HG02938 (cell line): ENCODE measurements at regions not wholly inside any gene's neighbourhood (a gene's known extent, or its start where the extent isn't known, plus 50 kb on each side); places are given as distances from the start of the nearest gene placed in this dataset.

ENCODE experiments used
- ATAC-seq: cut with Tn5 transposase; IDR thresholded peaks from one replicate; pipeline ENCODE4 v1.9.1; 2021; ENCODE audit warnings: mild to moderate bottlenecking, moderate library complexity; ENCODE audit not compliant: unreplicated experiment

DNA sequence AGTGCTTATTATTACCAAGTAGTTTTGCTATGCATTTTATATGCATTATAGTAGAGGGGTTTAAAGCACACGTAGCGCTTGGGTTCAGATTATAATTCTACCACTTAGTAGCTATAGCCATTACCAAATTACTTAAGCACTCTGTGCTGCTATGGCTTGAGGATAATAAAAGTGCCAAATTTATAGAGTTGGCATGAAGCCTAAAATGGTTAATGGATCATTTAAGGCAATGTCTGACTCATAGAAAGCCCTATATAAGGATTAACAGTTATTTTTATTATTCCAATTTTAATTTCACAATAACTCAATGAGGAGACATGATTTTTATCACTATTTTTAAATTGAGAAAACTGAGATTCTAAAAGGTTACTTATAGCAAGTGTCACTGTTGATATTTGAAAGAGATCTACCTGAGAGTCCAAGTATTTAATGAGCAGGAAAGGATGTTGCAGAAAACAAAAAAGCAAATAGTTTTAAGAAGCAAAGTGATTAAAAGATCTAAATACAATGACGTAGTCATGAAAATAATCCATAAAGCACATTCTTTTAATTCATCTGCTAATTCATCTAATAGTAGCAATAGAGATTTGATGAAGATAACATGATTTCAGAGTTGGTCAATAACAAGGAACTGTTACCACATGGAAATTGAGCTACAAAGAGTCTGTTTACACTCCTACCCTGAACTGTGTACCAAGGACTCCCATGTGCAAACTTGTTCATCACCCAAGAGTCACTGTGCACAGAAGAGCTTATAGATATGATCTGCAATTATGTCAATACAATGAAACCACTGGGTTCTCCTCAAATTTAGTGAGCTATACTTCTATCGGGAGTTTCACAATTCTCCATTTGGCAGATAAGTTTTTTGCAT lies 78.8 kb upstream of the DTNA start:
- no peak for ATAC-seq

- ATAC-seq: no peak
Measured at GRCh38 chr18:34632321-34632720, 77.8 kb upstream of the DTNA start.

DNA sequence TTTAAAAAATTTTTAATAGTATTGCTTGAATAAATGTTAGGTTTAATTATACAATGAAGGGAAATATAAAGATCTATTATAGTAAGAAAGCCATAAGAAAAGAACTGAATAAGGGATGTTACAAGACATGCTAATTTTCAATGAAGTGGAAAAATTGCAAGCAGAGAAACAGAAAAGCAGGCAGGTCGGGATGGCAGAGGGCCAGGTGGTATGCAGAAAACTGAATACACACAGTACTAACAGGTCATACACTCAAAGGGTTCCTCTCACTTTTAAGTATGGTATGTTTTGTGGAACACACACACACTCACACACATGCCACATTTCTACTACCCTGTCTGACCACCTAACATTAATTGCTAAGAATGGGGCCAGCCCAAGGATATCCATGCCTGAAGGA lies 76.7 kb upstream of the DTNA start:
- ATAC-seq: no peak

- no peak for ATAC-seq
Measured at GRCh38 chr18:34637094-34637801, 72.8 kb upstream of the DTNA start.

DNA sequence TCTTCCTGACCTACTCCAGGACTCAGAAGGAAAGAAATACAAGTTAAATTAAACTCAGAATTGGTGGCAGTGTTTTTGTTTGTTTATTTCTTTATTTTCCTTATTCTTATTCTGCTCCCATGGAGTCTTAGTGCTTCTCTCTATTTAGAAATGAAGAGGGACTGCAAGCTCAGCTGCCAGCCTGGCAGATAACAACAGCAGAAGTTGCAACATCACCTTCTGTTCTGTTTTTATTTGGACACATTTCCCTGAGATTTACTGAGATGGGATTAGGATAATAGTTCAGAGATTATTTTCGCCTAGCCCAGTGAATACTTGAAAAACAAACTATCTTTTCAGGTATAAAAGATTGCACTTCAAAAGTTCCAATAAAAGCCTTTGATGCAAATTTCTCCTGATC lies 70.4 kb upstream of the DTNA start:
- ATAC-seq: no peak

GRCh38 chr18:34640276-34640675 lies 69.8 kb upstream of the DTNA start:
- no peak for ATAC-seq

DNA sequence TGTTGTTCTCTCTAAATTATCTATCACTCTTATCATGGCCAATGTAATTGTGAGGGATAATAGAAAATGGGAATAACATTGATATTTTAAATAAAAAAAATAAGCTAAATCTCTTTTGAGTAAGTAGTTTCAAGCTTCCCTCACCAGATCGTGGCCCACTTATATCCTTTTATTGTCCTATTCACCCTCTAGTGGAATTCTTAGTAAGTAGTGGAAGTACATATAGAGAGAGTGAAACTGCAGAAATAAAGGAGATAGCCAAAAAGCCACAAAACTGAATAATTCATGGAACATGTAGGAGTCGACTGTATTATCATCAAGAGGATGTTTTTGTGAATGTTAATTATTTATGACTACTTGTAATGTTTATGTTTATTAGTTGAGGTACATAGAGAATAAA lies 66.1 kb upstream of the DTNA start:
- no peak for ATAC-seq

DNA sequence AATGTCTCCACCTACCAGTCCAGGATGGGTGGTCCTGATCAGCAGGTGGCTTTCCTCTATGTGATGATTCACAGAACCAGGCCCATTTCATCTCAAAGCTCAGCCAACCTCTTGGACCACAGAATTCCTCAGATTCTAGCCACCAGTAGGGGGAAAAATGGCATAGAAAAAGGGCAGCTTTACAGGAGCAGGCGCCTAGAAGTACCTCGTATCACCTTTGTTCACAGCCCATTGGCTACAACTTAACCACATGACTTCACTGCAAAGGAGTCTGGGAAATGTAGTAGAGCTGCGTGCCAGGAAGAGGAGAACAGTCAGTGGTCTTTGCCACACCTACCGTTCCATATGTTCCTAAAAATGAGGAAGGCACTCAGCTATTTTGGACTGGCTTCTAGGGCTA lies 62.8 kb upstream of the DTNA start:
- ATAC-seq: peak; percentile 50

- no peak for ATAC-seq
Measured at GRCh38 chr18:34648269-34648985, 61.7 kb upstream of the DTNA start.

- no peak for ATAC-seq
Measured at GRCh38 chr18:34649080-34649479, 61.0 kb upstream of the DTNA start.

DNA sequence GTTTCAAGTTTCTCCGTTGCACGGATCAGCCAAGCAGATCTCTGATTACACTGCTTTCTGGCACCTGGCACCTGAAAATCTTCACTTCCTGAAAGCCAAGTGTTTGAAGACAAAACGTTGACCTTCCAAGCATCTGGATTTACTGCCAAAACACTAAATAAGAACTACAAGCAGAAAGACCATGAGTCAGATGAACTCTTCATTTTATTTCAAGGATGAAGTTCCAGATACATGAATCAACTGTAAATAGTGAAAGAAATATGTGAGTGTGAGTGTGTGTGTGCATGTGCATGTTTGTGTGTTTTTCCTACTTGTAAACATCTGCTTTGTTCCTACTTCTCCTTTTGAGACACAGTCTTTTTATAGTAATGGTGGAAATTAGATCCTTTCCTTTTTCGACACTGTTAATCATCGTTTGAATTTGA lies 60.0 kb upstream of the DTNA start:
- no peak for ATAC-seq

DNA sequence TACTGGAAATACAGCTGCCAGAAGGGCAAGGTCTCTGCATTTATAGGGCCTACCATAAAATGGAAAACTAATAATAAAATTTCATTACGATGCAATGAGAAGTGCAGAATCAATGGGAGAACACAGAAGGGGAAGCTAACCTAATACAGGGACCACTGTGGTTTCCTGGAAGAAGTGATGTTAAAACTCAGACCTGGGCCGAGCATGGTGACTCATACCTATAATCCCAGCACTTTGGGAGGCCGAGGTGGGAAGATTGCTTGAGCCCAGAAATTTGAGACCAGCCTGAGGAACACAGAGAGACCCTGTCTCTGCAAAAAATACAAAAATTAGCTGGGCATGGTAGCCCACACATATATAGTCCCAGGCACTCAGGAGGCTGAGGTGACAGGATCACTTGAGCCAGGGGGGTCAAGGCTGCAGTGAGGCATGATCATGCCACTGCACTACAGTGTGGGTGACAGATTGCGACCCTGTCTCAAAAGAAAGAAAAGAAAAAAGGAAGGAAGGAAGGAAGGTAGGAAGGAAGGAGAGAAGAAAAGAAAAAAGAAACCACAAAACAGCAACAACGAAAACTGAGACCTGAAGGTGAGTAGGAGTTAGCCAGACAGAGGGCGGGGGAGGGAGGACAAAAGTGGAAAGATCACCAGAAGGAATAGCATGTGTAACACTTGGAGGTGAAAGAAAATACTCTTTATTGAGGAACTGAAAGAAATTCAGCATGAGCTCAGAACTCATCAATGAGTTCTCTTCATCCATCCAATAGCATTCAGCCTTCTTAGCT lies 58.3 kb upstream of the DTNA start:
- no peak for ATAC-seq

DNA sequence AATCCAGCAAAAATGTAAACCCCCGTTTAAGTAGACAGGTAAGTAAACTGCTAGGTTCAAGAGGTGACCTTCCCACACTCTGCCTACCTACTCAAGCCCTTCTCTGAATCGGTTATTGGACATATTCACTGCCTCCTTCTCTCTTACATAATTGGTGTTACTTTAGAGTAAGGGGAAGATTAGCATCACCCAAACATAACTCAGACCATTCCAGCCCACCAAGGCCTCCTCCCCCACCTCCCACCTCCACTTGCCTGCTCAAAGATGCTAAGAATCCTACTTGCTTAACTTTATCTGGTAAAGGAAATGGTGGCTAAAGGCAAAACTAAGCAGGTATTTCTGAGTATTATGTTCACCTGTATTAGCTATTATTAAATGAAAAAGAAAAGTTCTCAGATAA lies 55.0 kb upstream of the DTNA start:
- ATAC-seq: no peak

GRCh38 chr18:34657860-34658500 lies 52.1 kb upstream of the DTNA start:
- no peak for ATAC-seq

DNA sequence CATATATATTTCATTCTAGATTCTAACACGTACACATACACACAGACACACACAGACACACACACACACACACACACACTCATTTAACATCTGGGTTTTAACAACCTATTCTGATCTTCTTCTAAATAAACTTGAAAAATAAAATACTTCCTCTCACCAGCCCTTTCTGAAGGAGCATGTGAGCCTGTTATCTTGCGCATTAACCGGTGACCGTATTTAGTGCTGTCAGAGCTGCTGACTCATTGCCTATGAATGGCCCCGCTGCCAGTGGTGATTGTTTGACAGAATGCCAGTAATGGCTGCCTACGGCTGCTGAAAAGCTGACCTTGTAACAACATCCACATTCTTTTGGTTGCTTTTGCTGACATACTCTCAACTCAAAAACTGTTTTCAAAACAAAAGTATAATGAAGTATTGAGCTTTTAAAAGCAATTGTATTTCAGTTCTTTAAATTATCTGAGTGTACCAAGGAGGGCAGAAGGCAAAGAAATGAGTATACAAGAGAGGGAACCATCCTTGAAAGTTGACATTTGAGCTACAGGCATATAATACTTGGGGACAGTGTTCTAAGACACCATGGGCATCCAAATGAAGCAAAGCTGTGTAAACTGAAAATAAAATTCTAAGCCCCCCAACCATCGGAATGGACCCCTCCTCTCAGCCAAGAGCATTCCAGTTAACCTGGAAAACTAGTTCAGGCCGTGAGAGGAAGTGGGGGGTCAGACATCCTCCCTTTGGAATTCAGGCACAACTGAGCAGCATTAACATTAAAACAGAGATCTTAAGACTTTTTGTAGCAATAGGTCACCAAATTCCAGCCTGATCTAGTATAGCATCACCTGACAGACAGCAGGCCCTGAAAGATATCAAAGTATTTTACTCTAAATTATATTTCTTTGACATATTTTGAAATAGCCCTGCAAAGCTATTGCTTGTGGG lies 50.2 kb upstream of the DTNA start:
- ATAC-seq: no peak
